ENCODE measurements at regions not wholly inside any gene's neighbourhood (a gene's known extent, or its start where the extent isn't known, plus 50 kb on each side); places are given as distances from the start of the nearest gene placed in this dataset.
A peak's percentile ranks its signal among the peaks of the same experiment; 100 is the strongest.
"Not testable (repeated sequence)": the region's sequence is repeated elsewhere in the genome, so short reads cannot be mapped to it uniquely, and the experiment has no call there.

DNA sequence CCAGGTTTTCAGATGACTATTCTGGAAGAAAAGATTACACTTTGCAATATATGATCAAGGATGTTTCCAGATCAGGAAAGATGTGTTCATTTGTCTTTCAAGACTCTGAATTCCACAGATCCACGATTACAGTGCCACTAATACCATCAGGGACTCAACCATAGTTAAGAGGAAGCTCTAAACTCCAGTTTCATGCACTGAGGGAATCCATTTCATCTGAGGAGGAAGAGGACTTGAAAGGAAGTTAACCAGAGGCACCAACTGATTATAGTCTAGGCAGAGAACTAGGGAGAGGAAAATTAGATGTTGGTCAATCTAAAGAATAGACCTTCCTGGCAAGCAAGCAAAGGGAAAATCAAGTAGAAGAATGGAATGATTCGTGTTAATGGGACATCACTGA is 218.3 kb upstream of the PRDM1 start:
- intact Hi-C loops (cut with micrococcal nuclease; ENCODE audit: unreplicated experiment) = no loop called here
- POLR2A ChIA-PET = no interaction called here
- Histone ChIP-seq H2AFZ (ENCODE audit: low read length) (no peak overlapping the region), H3K36me3 (ENCODE audit: insufficient read depth, low read length) (peaks cover 8% of the 10 kb centered on the region; the same call in 1 of the 2 replicates), H3K4me1 (ENCODE audit: insufficient read depth, low read length, poor library complexity, severe bottlenecking) (peaks cover 67% of the 10 kb centered on the region), H4K20me1 (ENCODE audit: insufficient read depth, low read length) (no peaks in the 10 kb centered on the region), H3K4me3 (ENCODE audit: low read depth, low read length, poor library complexity, severe bottlenecking) (no peak overlapping the region), H3K4me2 (ENCODE audit: low read length) (no peak overlapping the region), H3K79me2 (ENCODE audit: insufficient read depth, low read depth, low read length) (no peaks in the 10 kb centered on the region), H3K9me3 (ENCODE audit: low read length) (peaks cover 11% of the 10 kb centered on the region; the same call in 1 of the 2 replicates), H3K27ac (ENCODE audit: low read depth, low read length, poor library complexity, severe bottlenecking) (no peak overlapping the region), H3K9me2 (ENCODE audit: insufficient read depth, low read length) (no peaks in the 10 kb centered on the region)
- DNase-seq (ENCODE audit: low spot score) = no peak
- CTCF ChIA-PET (ENCODE audit: unreplicated experiment) = no interaction called here
- TF ChIP-seq, protein P1, sequence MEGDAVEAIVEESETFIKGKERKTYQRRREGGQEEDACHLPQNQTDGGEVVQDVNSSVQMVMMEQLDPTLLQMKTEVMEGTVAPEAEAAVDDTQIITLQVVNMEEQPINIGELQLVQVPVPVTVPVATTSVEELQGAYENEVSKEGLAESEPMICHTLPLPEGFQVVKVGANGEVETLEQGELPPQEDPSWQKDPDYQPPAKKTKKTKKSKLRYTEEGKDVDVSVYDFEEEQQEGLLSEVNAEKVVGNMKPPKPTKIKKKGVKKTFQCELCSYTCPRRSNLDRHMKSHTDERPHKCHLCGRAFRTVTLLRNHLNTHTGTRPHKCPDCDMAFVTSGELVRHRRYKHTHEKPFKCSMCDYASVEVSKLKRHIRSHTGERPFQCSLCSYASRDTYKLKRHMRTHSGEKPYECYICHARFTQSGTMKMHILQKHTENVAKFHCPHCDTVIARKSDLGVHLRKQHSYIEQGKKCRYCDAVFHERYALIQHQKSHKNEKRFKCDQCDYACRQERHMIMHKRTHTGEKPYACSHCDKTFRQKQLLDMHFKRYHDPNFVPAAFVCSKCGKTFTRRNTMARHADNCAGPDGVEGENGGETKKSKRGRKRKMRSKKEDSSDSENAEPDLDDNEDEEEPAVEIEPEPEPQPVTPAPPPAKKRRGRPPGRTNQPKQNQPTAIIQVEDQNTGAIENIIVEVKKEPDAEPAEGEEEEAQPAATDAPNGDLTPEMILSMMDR (conservative IDR thresholded peaks at IDR 0.05; ENCODE audit: low read length) = no peak
- TF ChIP-seq EZH2phosphoT487 (IDR thresholded peaks at IDR 0.05; ENCODE audit: borderline replicate concordance, low read depth, low read length) = no peak
- no TSS peak for BruUV-seq (replicated peaks)

DNA sequence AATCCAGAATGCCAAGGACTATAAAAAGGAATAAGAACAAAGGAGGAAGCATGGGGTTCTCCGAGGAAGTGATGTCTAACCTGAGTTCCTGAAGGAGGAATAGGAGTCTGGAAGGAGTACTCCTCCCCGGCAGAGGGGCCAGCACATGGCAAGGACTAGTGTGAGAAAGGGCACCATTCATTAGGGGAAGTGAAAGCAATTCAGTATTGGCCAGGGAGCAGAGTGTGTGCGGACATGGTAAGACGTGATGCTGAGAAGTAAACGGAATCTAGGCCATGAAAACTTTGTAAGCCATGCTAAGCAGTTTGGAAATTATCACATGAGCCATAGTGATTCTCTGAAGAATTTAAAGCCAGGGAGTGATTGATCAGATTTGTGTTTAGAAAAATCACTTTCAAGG is 218.9 kb upstream of the PRDM1 start:
- BruUV-seq (replicated peaks) = no TSS peak
- intact Hi-C loops (cut with micrococcal nuclease; ENCODE audit: unreplicated experiment) = no loop called here
- Histone ChIP-seq H4K20me1 (ENCODE audit: insufficient read depth, low read length) (no peaks in the 10 kb centered on the region), H3K9me3 (ENCODE audit: low read length) (peaks cover 11% of the 10 kb centered on the region; the same call in 1 of the 2 replicates), H3K36me3 (ENCODE audit: insufficient read depth, low read length) (peaks cover 8% of the 10 kb centered on the region; the same call in 1 of the 2 replicates), H3K4me2 (ENCODE audit: low read length) (no peak overlapping the region), H3K9me2 (ENCODE audit: insufficient read depth, low read length) (no peaks in the 10 kb centered on the region), H3K27ac (ENCODE audit: low read depth, low read length, poor library complexity, severe bottlenecking) (no peak overlapping the region), H3K4me3 (ENCODE audit: low read depth, low read length, poor library complexity, severe bottlenecking) (no peak overlapping the region), H2AFZ (ENCODE audit: low read length) (no peak overlapping the region), H3K79me2 (ENCODE audit: insufficient read depth, low read depth, low read length) (no peaks in the 10 kb centered on the region), H3K4me1 (ENCODE audit: insufficient read depth, low read length, poor library complexity, severe bottlenecking) (peaks cover 67% of the 10 kb centered on the region)
- ChIA-PET POLR2A (interaction anchor here (1.2 to 1.3 kb wide), 2 partner anchors 16 to 17 kb away, joined by 4 to 7 read pairs; no protein-coding TSS in a partner anchor), CTCF (ENCODE audit: unreplicated experiment) (no interaction called here)
- TF ChIP-seq, protein P1 (conservative IDR thresholded peaks at IDR 0.05; ENCODE audit: low read length) = no peak
- no peak for TF ChIP-seq EZH2phosphoT487 (IDR thresholded peaks at IDR 0.05; ENCODE audit: borderline replicate concordance, low read depth, low read length)
- no peak for DNase-seq (ENCODE audit: low spot score)

DNA sequence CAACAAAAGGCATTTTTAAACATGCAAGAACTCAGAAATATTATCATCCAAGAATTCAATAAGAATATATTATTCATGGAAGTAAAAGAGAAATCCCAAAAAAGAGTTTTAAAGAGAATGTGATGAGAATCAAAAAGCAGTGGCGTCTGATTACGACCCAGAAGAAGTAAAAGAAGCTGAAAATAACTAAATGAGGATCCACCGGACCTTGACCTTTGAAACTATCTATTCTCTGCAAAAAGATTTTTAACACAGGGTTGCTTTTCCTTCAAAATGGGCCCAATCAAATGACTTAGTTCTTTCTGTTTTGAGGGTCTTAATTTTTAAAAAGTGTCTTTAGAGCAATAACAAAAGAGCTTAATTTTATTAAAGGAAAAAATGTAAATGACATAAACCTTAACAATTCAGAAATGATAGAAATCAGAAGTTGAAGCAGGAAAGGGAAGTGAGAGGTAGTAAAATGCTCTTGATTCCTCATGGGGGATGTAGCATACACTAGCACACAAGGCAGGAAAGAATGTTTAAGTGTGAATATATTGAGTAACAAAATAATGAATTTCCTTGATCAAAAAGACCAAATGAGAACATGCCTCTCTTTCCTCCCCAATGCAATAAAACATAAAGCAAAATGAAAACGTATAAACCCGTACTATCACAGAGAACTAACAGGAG is 223.1 kb upstream of the PRDM1 start:
- DNase-seq (ENCODE audit: low spot score) = peak; percentile 72
- no peaks in the 10 kb centered on the region for H4K20me1 ChIP-seq (ENCODE audit: insufficient read depth, low read length)
- TF ChIP-seq, protein P1 (conservative IDR thresholded peaks at IDR 0.05; ENCODE audit: low read length) = no peak
- no peak for TF ChIP-seq EZH2phosphoT487 (IDR thresholded peaks at IDR 0.05; ENCODE audit: borderline replicate concordance, low read depth, low read length)
- no peaks in the 10 kb centered on the region for H3K79me2 ChIP-seq (ENCODE audit: insufficient read depth, low read depth, low read length)
- no TSS peak for BruUV-seq (replicated peaks)
- H3K4me3 ChIP-seq (ENCODE audit: low read depth, low read length, poor library complexity, severe bottlenecking) = peak overlapping the region; percentile 35
- no peaks in the 10 kb centered on the region for H3K9me2 ChIP-seq (ENCODE audit: insufficient read depth, low read length)
- ChIA-PET POLR2A (interaction anchor here (0.7 to 4.2 kb wide), 15 partner anchors 8 to 223 kb away, joined by 3 to 26 read pairs (median 4); partner anchors contain the start of gene PRDM1), CTCF (ENCODE audit: unreplicated experiment) (no interaction called here)
- peaks cover 8% of the 10 kb centered on the region; the same call in 1 of the 2 replicates for H3K36me3 ChIP-seq (ENCODE audit: insufficient read depth, low read length)
- H3K4me1 ChIP-seq (ENCODE audit: insufficient read depth, low read length, poor library complexity, severe bottlenecking) = peaks cover 38% of the 10 kb centered on the region
- H3K4me2 ChIP-seq (ENCODE audit: low read length) = peak overlapping the region; percentile 75
- intact Hi-C loops (cut with micrococcal nuclease; ENCODE audit: unreplicated experiment) = no loop called here
- H3K9me3 ChIP-seq (ENCODE audit: low read length) = peaks cover 16% of the 10 kb centered on the region; the same call in 1 of the 2 replicates
- peak overlapping the region; percentile 90 for H2AFZ ChIP-seq (ENCODE audit: low read length)
- H3K27ac ChIP-seq (ENCODE audit: low read depth, low read length, poor library complexity, severe bottlenecking) = peak overlapping the region; percentile 89

DNA sequence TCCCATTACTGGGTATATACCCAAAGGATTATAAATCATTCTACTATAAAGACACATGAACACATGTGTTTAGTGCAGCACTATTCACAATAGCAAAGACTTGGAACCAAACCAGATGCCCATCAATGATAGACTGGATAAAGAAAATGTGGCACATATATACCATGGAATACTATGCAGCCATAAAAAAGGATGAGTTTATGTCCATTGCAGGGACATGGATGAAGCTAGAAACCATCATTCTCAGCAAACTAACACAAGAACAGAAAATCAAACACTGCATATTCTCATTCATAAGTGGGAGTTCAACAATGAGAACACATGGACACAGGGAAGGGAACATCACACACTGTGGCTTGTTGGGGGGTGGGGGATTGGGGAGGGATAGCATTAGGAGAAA is 225.2 kb upstream of the PRDM1 start:
- H3K9me2 ChIP-seq (ENCODE audit: insufficient read depth, low read length); H3K79me2 ChIP-seq (ENCODE audit: insufficient read depth, low read depth, low read length); CTCF ChIA-PET (ENCODE audit: unreplicated experiment); H4K20me1 ChIP-seq (ENCODE audit: insufficient read depth, low read length); BruUV-seq (replicated peaks); H3K4me3 ChIP-seq (ENCODE audit: low read depth, low read length, poor library complexity, severe bottlenecking); intact Hi-C loops (cut with micrococcal nuclease; ENCODE audit: unreplicated experiment); H3K4me2 ChIP-seq (ENCODE audit: low read length); H2AFZ ChIP-seq (ENCODE audit: low read length); DNase-seq (ENCODE audit: low spot score); H3K27ac ChIP-seq (ENCODE audit: low read depth, low read length, poor library complexity, severe bottlenecking); H3K36me3 ChIP-seq (ENCODE audit: insufficient read depth, low read length): not testable (repeated sequence)
- Histone ChIP-seq H3K4me1 (ENCODE audit: insufficient read depth, low read length, poor library complexity, severe bottlenecking) (peaks cover 34% of the 10 kb centered on the region), H3K9me3 (ENCODE audit: low read length) (peaks cover 16% of the 10 kb centered on the region; the same call in 1 of the 2 replicates)
- POLR2A ChIA-PET = interaction anchor here (0.6 kb wide), 1 partner anchor 236 kb away, joined by 3 read pairs; no protein-coding TSS in a partner anchor

Data from OCI-LY7 (cell line).